NCI-H128 (cell line): ENCODE measurements at regions not wholly inside any gene's neighbourhood (a gene's known extent, or its start where the extent isn't known, plus 50 kb on each side); places are given as distances from the start of the nearest gene placed in this dataset.
"Not testable (repeated sequence)": the region's sequence is repeated elsewhere in the genome, so short reads cannot be mapped to it uniquely, and the experiment has no call there.

Source experiments
- DNase-seq: peaks from one replicate; lab custom pipeline; 2025; ENCODE audit not compliant: unreplicated experiment; lab: John Stamatoyannopoulos, UW

DNA sequence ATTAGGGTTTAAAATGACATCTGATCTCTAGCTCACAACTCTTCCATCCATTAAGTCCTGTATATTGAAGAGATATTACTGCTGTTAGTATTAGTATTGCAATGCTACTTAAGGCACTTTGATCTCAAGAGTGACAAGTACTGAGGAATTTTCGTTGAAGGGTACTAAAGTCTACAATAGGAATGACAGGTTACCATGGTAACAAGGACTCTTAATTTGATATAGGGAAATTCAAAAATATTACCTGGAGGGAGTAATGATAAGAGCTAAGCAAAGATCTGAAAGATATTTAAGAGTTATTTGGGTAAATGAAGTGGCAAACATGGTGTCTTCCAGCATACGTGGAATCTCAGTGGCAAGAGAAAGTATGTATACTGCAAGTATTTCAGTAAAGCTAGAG, 518.0 kb upstream of the SLC35B3 start:
- DNase-seq: no peak

- DNase-seq: no peak
Measured at GRCh38 chr6:8948733-8949132, 513.4 kb upstream of the SLC35B3 start.

DNA sequence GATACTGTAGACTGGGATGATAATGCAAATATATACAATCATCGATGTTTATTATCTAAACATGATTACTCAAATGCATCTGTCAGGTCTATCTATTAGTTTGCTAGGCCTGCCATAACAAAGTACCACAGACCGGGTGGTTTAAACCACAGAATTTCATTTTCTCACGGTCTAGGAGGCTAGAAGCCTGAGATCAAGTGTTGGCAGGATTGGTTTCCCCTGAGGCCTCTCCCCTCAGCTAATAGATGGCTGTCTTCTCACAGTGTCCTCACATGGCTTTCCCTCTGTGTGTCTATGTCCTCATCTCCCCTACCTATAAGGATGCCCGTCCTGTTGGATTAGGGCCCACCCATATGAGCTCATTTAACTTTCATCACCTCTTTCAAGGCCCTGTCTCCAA, 512.6 kb upstream of the SLC35B3 start:
- DNase-seq: no peak

GRCh38 chr6:8944548-8944947, 509.2 kb upstream of the SLC35B3 start:
- no peak for DNase-seq

- no peak for DNase-seq
Measured at GRCh38 chr6:8943073-8943472, 507.7 kb upstream of the SLC35B3 start.

- no peak for DNase-seq
Measured at GRCh38 chr6:8941577-8941976, 506.2 kb upstream of the SLC35B3 start.

GRCh38 chr6:8940356-8940755, 505.0 kb upstream of the SLC35B3 start:
- no peak for DNase-seq

DNA sequence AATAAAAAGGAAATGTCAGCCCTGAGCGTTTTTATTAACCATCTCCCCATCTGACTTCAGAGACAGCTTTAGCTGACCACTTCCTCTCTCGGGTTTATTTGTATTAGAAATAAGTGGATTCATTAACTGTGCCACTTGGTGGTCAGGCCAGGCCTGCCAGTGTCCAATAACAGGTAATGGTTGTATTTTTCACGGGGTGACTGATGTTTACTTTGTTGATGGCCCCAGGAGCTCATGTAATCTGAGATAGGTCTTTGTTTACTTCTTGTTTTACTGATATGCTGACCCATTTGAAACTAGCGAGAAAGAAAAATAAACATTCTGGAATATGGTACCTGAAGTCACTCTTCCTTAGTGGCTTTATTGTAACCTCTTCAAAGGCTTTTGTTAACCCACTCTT, 504.3 kb upstream of the SLC35B3 start:
- no peak for DNase-seq

- no peak for DNase-seq
Measured at GRCh38 chr6:8934318-8934717, 499.0 kb upstream of the SLC35B3 start.

DNA sequence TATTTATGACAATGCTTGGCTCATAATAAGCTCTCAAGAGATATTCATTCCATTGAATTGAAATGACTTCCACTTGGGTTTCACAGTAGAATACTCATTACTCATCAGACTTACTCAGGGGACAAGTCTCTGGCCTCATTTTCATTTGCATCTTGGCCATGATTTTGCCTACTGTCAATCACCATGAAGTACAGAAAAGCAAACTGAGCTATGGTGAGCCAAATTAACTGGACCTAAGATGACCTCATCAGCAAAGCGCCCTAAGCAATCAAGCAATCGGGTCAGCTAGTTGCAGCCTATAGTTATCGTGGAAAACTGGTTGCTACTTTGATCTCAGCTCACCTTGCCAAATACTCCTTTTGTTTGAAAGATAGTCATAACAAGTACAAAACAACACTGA, 494.7 kb upstream of the SLC35B3 start:
- DNase-seq: no peak

GRCh38 chr6:8920244-8920643, 484.9 kb upstream of the SLC35B3 start:
- not testable (repeated sequence) for DNase-seq

DNA sequence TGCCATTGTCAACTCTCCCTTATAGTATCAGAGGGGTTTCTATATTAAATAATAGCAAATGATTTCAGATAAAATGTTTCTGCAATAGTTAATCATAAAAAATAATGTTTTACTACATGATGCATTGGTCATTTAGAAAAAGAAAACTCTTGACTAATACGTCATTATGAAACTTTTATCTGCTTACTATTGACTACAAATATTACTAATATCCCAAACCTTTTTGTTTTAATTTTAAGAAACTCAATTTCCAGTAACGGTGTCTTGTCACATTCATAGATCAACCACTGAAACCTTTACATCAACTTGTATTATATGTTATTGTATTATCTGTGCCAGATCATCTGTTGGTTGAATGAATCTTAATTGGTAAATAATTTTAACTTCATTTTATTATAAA, 482.9 kb upstream of the SLC35B3 start:
- DNase-seq: no peak

DNA sequence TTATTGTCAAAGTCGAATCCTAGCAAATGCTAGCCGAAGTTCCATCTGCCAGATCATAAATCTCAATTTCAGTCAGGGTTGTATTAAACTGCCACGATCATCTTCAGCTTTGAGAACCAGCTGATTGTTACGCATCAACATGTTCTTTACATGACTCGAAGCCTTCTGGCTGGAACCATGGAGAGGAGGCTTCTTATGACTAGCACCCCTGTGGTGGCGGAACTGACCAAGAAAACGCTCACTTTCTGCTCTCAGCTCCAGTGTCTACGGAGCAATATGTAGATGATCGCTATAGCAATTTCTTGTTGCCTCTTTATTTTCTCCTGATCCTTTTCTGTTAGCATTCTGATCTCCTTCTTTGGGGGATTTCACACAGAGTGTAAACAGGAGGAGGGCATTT, 479.4 kb upstream of the SLC35B3 start:
- no peak for DNase-seq

GRCh38 chr6:8908638-8909037, 473.3 kb upstream of the SLC35B3 start:
- DNase-seq: no peak

- no peak for DNase-seq
Measured at GRCh38 chr6:8906699-8907098, 471.4 kb upstream of the SLC35B3 start.

- DNase-seq: no peak
Measured at GRCh38 chr6:8905757-8906156, 470.4 kb upstream of the SLC35B3 start.

DNA sequence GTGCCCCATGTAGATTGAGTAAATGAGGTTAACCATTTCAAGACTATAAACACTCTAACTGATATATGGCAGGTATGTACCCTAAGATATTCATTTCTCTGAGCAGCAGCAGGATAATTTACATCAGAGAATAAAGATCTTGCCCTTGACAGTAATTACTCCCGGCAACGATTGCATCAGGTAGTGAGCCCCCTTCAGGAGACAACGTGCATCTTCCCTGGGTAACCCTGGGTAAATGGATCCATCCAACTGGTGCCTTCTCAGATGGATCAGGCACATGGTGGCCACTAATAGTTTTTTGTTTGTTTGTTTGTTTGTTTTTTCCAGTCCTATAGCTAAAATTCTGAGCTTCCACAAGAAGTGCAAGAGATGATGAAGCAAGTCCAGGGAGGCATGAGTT, 469.4 kb upstream of the SLC35B3 start:
- DNase-seq: no peak

- DNase-seq: no peak
Measured at GRCh38 chr6:8900056-8900455, 464.7 kb upstream of the SLC35B3 start.

DNA sequence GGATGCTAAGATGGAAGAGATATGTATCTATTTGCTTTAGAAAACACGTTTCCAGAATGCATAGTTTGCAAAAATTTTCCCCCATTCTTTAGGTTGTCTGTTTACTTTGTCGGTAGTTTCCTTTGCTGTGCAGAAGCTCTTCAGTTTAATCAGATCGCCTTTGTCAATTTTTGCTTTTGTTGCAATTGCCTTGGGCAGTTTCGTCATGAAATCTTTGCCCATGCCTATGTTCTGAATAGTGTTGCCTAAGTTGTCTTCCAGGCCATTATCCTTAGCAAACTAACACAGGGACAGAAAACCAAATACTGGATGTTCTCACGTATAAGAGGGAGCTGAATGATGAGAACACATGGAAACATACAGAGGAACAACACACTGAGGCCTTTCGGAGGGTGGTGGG, 454.2 kb upstream of the SLC35B3 start:
- no peak for DNase-seq

DNA sequence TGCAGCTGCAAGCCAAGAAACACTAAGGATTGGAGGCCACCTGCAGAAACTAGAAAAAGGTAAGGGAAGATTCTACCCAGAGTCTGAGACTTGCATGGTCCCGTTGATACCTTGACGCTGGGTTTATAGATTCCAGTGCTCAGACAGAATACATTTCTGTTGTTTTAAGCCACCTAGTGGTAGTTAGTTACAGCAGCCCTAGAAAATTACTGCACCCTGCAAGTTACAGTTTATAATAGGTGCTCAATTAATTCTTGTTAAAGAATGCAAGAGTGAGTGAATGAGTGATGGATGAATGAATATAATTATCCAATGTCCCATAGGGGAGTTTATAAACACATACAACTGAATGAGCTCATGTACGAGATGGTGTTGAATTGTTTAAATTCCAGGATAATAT, 453.1 kb upstream of the SLC35B3 start:
- DNase-seq: no peak

DNA sequence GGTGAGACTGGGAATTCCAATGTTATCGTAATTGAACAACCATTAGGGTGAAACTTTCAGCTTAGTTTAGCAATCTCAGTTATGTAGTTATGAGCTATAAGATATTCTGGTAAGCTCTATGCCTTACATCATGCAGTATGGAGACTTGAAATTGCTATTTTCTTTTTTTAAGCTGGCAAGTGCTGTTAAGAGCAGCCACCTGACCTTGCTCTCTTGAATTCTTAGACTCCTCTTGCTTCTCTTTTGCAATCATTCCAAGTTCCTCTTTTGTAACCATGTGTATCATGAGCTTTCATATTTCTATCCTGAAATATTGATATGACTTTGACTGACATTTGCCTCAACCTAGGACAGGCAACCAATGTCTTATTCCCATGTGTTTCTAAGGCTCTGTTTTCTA, 446.3 kb upstream of the SLC35B3 start:
- no peak for DNase-seq

DNA sequence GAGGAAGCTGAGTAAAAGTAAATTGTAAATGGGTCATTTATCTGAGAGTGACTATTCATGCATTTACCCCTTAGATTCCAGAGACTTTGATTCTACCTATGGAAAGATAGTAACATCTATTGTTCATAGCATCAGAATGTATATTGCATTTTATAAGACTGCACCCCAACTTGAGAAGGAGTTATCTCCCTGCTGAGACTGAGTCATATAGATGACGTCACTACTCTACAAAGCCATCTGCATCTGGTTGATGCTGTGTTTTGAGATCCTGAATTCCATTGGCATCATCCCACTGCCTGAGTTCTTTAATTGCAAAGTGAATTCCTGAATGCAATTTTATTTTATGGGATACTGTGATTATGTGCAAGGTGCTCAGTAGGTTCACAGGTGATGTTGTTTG, 444.0 kb upstream of the SLC35B3 start:
- no peak for DNase-seq

DNA sequence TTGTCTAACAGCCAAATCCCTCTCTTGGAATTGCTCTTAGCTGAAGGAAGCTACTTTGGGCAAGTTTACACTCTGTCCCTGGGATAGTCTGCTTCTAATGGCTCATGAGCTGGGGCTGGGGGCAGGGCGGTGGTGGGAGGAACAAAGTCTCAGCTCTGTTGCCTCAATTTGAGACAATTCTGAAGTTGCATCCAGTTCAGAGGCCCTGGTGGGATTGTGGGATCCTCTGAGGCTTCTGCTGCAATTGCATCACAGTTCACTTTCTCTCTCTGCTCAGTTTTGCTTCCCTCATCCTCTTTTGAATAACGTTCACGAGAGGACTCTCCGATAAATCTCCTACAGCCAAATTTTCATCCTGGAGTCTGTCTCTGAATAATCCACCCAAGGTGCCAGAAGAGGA, 440.6 kb upstream of the SLC35B3 start:
- no peak for DNase-seq

GRCh38 chr6:8872589-8872988, 437.2 kb upstream of the SLC35B3 start:
- no peak for DNase-seq
